DND-41 (cell line): ENCODE measurements at regions not wholly inside any gene's neighbourhood (a gene's known extent, or its start where the extent isn't known, plus 50 kb on each side); places are given as distances from the start of the nearest gene placed in this dataset.
"Not testable (repeated sequence)": the region's sequence is repeated elsewhere in the genome, so short reads cannot be mapped to it uniquely, and the experiment has no call there.

Experiments
- ATAC-seq: fragments of 200-7000 bp; cut with Tn5 transposase; 3 replicates; pipeline ENCODE4 v1.9.1; 2021; ENCODE audit warnings: low read depth; ENCODE audit not compliant: insufficient read depth
- DNase-seq: peaks from one replicate; pipeline ENCODE4 v3.0.0-alpha.2; 2020
- H2AFZ ChIP-seq: 2 replicates; pipeline ENCODE4 v1.6.0; 2012; ENCODE audit warnings: low read depth, low read length
- H3K27ac ChIP-seq: 2 replicates; pipeline ENCODE4 v1.5.1; 2012; ENCODE audit warnings: low read length, inconsistent platforms
- H3K27me3 ChIP-seq: fragments of 200-600 bp; sonication (generic); 2 replicates; pipeline ENCODE4 v1.6.0; 2012; ENCODE audit warnings: low read length, mild to moderate bottlenecking, inconsistent platforms; ENCODE audit not compliant: insufficient read depth, poor library complexity
- H3K36me3 ChIP-seq: 2 replicates; pipeline ENCODE4 v1.5.1; 2012; ENCODE audit warnings: low read length, inconsistent platforms; ENCODE audit not compliant: insufficient read depth
- H3K4me1 ChIP-seq: 2 replicates; pipeline ENCODE4 v1.5.1; 2012; ENCODE audit warnings: mild to moderate bottlenecking, low read length; ENCODE audit not compliant: insufficient read depth
- H3K4me2 ChIP-seq: 2 replicates; pipeline ENCODE4 v1.6.0; 2012; ENCODE audit warnings: mild to moderate bottlenecking, moderate library complexity, low read length, inconsistent platforms; ENCODE audit not compliant: insufficient read depth
- H3K4me3 ChIP-seq, 2 experiments: fragments of 200-600 bp in 1 of 2; shearing (Covaris generic) in 1 of 2; 2 replicates each; pipeline ENCODE4 v1.5.1; 2012 to 2016; ENCODE audit warnings: inconsistent platforms in 2 of 2, low read length in 2 of 2, mild to moderate bottlenecking in 2 of 2, low read depth in 1 of 2, moderate library complexity in 1 of 2
- H3K79me2 ChIP-seq: 2 replicates; pipeline ENCODE4 v1.6.0; 2012; ENCODE audit warnings: low read length, inconsistent platforms; ENCODE audit not compliant: insufficient read depth
- H3K9ac ChIP-seq: 2 replicates; pipeline ENCODE4 v1.6.0; 2012; ENCODE audit warnings: low read depth, mild to moderate bottlenecking, inconsistent platforms, low read length, moderate library complexity
- H3K9me3 ChIP-seq: 2 replicates; pipeline ENCODE4 v1.5.1; 2012; ENCODE audit warnings: low read length, moderate library complexity, mild to moderate bottlenecking, inconsistent platforms; ENCODE audit not compliant: insufficient read depth, severe bottlenecking
- H4K20me1 ChIP-seq: 2 replicates; pipeline ENCODE4 v1.6.0; 2012; ENCODE audit warnings: low read length; ENCODE audit not compliant: insufficient read depth
- EZH2 ChIP-seq: IDR thresholded peaks from 3 replicates; pipeline ENCODE4 v1.6.1; 2012; ENCODE audit warnings: borderline replicate concordance, low read depth, mild to moderate bottlenecking, moderate library complexity, low read length, inconsistent platforms; ENCODE audit not compliant: severe bottlenecking
- TF ChIP-seq, protein P1 (sequence below): IDR thresholded peaks from 2 replicates; pipeline ENCODE4 v1.5.1; 2012; ENCODE audit warnings: borderline replicate concordance, low read length, moderate library complexity, mild to moderate bottlenecking; ENCODE audit not compliant: poor library complexity, severe bottlenecking; ENCODE audit errors: extremely low read depth

DNA sequence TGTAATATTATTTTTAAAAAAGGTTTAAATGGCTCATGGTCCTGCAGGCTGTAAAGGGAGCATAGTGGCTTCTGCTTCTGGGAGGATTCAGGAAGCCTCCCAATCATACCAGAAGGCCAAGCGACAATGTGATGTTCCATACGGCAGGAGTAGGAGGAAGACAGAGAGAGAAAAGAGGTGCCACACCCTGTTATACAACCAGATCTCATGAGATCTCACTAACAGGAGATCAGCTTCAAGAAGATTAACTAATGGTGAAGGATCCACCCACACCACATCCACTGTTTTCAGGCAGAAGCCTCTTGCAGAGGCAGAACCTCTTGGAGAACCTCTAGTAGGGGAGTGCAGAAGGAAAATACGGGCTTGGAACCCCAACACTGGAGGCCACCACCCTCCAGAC is 103.9 kb upstream of the TEKT4 start:
- Histone ChIP-seq H3K9me3 (no peaks in the 10 kb centered on the region), H3K4me1 (no peaks in the 10 kb centered on the region), H2AFZ (no peak overlapping the region), H3K36me3 (no peaks in the 10 kb centered on the region), H3K27ac (no peak overlapping the region), H3K4me2 (no peak overlapping the region), H3K27me3 (no peaks in the 10 kb centered on the region), H4K20me1 (no peaks in the 10 kb centered on the region), H3K4me3 (no peak overlapping the region), H3K9ac (no peak overlapping the region), H3K79me2 (no peaks in the 10 kb centered on the region)
- DNase-seq, result no peak
- TF ChIP-seq EZH2, result no peak
- TF ChIP-seq, protein P1, sequence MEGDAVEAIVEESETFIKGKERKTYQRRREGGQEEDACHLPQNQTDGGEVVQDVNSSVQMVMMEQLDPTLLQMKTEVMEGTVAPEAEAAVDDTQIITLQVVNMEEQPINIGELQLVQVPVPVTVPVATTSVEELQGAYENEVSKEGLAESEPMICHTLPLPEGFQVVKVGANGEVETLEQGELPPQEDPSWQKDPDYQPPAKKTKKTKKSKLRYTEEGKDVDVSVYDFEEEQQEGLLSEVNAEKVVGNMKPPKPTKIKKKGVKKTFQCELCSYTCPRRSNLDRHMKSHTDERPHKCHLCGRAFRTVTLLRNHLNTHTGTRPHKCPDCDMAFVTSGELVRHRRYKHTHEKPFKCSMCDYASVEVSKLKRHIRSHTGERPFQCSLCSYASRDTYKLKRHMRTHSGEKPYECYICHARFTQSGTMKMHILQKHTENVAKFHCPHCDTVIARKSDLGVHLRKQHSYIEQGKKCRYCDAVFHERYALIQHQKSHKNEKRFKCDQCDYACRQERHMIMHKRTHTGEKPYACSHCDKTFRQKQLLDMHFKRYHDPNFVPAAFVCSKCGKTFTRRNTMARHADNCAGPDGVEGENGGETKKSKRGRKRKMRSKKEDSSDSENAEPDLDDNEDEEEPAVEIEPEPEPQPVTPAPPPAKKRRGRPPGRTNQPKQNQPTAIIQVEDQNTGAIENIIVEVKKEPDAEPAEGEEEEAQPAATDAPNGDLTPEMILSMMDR, result no peak
- ATAC-seq, result no peak

DNA sequence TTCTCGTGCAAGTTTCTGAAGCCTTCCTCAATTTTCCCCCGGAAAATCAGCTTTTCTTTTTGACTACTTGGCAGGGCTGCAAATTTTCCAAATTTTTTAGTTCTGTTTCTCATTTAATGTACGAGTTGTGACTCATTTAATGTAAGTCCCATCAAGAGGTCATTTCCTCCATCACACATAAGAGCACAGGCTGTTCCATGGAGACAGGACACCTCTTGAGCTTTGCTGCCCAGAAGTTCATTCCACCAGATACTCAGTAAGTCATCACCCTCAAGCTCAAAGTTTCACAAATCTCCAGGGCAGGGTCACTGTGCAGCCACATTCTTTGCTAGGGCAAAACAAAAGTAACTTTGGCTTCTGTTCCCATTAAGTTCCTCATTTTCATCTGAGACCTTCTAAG is 101.5 kb upstream of the TEKT4 start:
- H3K9me3 ChIP-seq, result no peaks in the 10 kb centered on the region
- H3K36me3 ChIP-seq, result no peaks in the 10 kb centered on the region
- ATAC-seq (no peak), DNase-seq (no peak)
- no peak overlapping the region for H3K4me3 ChIP-seq
- no peaks in the 10 kb centered on the region for H4K20me1 ChIP-seq
- no peaks in the 10 kb centered on the region for H3K27me3 ChIP-seq
- TF ChIP-seq, protein P1, result no peak
- TF ChIP-seq EZH2, result no peak
- H2AFZ ChIP-seq, result no peak overlapping the region
- no peak overlapping the region for H3K27ac ChIP-seq
- no peak overlapping the region for H3K4me2 ChIP-seq
- H3K9ac ChIP-seq, result no peak overlapping the region
- H3K79me2 ChIP-seq, result no peaks in the 10 kb centered on the region
- H3K4me1 ChIP-seq, result no peaks in the 10 kb centered on the region

DNA sequence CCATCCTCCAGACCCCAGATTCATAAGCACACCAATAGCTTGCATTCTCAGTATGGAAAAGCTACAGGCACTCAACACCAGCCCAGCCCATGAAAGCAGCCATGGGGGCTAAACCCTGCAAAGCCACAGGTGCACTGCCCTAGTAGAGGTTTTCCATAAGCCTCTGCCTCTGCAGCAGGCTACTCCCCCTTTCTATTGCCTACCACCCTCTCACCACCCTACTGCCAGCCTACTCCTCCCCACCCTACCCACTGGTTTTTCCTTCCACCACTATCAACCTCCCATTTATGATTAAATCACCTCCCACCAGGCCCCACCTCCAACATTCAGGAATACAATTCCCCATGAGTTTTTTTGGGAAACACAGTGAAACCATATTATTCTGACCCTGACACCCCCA is 96.4 kb upstream of the TEKT4 start:
- ATAC-seq, result no peak
- Histone ChIP-seq H3K9me3 (no peaks in the 10 kb centered on the region), H4K20me1 (no peaks in the 10 kb centered on the region), H3K4me2 (no peak overlapping the region), H3K79me2 (no peaks in the 10 kb centered on the region), H2AFZ (no peak overlapping the region), H3K9ac (no peak overlapping the region), H3K27me3 (no peaks in the 10 kb centered on the region), H3K36me3 (no peaks in the 10 kb centered on the region), H3K27ac (no peak overlapping the region), H3K4me1 (no peaks in the 10 kb centered on the region), H3K4me3 (no peak overlapping the region)
- TF ChIP-seq EZH2, result no peak
- TF ChIP-seq, protein P1, result no peak
- DNase-seq, result no peak

DNA sequence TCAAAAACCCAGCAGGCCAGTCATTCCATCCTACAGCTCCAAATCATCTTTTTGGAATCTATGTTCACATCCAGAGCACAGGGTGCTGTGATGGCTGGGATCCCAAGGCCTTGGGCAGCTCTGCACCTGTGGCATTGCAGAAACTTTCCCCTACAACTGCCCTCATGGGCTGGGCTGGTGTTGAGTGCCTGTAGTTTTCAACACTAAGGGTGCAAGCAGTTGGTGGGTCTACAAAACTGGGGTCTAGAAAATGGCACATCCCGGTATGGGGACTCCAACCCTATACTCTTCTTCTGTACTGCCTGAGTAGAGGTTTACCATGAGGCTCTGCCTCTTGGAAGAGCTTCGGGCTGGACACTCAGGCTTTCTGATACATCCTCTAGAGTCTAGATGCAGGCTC is 95.2 kb upstream of the TEKT4 start:
- no peak overlapping the region for H3K4me3 ChIP-seq
- ATAC-seq (no peak), DNase-seq (no peak)
- no peak overlapping the region for H3K27ac ChIP-seq
- TF ChIP-seq, protein P1, result no peak
- no peak for TF ChIP-seq EZH2
- H3K27me3 ChIP-seq, result no peaks in the 10 kb centered on the region
- H3K9me3 ChIP-seq, result no peaks in the 10 kb centered on the region
- no peaks in the 10 kb centered on the region for H4K20me1 ChIP-seq
- no peaks in the 10 kb centered on the region for H3K4me1 ChIP-seq
- no peaks in the 10 kb centered on the region for H3K36me3 ChIP-seq
- H3K4me2 ChIP-seq, result no peak overlapping the region
- no peak overlapping the region for H2AFZ ChIP-seq
- no peaks in the 10 kb centered on the region for H3K79me2 ChIP-seq
- H3K9ac ChIP-seq, result no peak overlapping the region

DNA sequence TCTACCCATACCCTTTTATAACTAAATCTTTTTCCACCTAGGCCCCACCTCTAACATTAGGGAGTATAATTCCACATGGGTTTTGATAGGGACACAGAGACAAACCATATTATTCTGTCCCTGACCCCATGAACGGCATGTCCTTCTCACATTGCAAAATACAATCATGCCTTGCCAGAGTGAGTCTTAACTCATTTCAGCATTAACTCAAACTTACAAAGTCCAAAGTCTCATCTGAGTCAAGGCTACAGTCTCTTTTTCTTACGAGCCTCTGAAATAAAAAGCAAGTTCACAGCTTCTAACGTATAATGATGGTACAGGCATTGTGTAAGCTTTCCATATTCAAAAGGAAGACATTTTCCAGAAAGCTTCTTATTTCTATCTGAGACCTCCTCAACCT is 86.1 kb upstream of the TEKT4 start:
- not testable (repeated sequence) for H4K20me1 ChIP-seq, H3K9me3 ChIP-seq, DNase-seq, H3K4me1 ChIP-seq, H3K4me2 ChIP-seq, H3K27me3 ChIP-seq, H3K4me3 ChIP-seq, H2AFZ ChIP-seq, ATAC-seq, H3K27ac ChIP-seq, H3K9ac ChIP-seq, H3K79me2 ChIP-seq, H3K36me3 ChIP-seq
